GM18951 (cell line): ENCODE measurements at regions not wholly inside any gene's neighbourhood (a gene's known extent, or its start where the extent isn't known, plus 50 kb on each side); places are given as distances from the start of the nearest gene placed in this dataset.

Experiments used
- POLR2A ChIP-seq: IDR thresholded peaks from 4 replicates; pipeline ENCODE4 v1.6.1; 2011; ENCODE audit warnings: mild to moderate bottlenecking; ENCODE audit not compliant: insufficient read length, insufficient read depth; ENCODE audit errors: extremely low read depth
- in situ Hi-C: fragments of 300-500 bp; cut with MboI; formaldehyde crosslinking; loops from one replicate; pipeline ENCODE4 v1.12.0; 2022; ENCODE audit warnings: low sequenced_read_pairs, mixed read lengths, inconsistent platforms; ENCODE audit not compliant: unreplicated experiment

DNA sequence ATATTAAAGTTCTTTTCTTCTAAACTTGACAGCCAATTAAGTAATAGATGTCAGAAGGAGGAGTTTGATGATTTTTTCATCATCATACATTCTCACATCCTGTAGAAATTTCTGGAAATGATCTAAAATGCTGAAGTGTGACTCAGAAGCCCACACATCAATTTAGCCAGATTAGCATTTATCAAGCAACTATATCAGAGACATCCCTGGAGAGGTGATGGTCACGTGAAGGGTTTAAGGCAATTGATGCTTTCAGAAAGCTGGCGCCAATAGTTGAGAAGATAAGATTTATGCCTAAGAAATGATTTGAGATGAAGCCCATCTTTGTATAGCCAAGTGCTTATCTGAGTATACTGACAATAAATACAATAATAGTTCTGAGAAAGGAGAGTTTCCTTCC, 162.9 kb upstream of the RORB start:
- in situ Hi-C loops = no loop called here
- no peak for TF ChIP-seq POLR2A

DNA sequence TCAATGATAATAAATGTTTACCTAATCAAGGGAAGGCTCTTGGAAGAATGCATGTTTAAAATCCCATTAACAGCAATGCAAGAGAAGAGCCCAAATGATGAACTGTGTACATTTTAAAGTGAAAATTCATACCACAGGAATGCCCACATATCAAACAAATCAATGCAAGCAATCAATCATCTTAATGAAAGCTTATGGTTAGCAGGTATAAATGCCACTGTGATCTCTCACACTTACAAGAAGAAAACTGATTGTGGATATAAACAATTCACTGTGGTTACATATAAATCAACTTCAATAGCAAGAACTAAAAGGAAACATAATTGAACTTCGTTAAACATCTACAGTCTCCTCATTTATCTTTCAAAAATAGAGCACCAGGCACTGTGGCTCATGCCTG, 161.0 kb upstream of the RORB start:
- in situ Hi-C loops = no loop called here
- no peak for TF ChIP-seq POLR2A

DNA sequence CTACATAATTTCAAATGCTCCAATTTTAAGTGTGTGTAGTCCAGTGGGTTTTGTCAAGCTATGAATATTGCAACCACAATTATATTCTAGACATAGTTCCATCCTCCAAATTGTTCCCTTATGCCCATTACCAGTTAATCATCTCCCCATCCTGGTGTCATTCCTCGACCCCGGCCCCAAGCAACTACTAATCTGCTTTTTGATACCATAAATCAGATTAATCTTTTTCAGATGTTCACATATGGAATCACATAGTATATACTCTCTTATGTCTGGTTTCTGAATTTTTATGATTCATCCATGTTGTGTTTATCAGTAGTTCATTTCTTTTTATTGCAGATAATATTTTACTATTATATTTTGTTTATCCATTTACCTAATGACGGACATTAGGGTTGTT, 148.4 kb upstream of the RORB start:
- in situ Hi-C loops = no loop called here
- no peak for TF ChIP-seq POLR2A

DNA sequence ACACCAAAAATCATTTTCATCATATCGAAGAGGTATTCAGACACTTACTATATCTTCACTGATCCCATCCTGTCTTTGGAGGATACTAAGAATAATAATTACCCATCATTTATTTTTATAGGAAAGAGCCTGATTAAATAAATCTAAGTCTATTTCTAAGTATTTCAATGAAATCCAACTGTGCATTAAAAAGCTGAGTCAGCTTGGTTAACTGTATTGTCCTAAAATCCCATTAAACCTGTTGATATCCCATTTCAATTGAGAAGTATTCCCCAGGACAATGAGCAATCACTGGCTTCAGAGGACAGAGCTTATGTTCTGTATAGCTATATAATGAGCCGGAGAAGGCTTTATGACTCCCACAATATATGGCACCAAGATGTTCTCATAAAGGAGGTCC, 142.0 kb upstream of the RORB start:
- no peak for TF ChIP-seq POLR2A
- in situ Hi-C loops = no loop called here

DNA sequence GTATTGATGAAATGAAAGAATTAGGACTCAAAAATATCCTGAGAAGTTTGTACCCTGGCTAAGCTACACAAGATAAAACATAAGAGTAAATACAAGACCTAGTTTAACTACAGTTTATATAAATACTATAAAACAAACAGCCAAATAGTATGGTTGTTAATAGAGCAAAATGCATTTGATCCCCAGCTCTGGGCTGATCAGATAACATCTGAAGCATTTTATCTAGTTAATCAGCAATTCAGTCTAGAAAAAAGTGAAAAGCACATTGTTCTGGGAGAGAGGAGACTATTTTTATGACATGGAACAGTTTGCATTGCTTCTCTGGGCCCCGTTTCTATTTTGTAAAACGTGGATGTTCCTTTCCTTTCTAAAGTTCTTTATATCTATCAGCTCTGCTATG, 139.6 kb upstream of the RORB start:
- TF ChIP-seq POLR2A = no peak
- in situ Hi-C loops = no loop called here

DNA sequence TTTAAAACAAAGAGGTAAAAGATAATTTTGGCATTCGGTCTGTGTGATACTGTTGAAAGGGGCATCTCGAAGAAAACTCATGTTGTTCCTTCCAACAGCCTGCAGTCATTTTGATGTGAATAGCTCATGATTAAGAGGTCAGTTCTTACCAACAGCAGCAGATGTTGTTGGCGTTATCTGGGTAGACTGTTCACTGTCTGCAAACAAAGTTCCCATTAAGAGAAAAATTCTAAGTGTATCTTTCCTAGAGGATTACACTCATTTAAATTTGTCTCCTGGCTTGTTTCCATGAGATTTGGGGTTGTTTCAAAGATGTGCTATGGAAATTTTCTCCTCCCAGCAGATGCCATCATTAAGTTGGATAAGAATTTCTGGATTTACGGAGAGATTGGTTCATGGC, 138.2 kb upstream of the RORB start:
- in situ Hi-C loops = no loop called here
- TF ChIP-seq POLR2A = no peak

DNA sequence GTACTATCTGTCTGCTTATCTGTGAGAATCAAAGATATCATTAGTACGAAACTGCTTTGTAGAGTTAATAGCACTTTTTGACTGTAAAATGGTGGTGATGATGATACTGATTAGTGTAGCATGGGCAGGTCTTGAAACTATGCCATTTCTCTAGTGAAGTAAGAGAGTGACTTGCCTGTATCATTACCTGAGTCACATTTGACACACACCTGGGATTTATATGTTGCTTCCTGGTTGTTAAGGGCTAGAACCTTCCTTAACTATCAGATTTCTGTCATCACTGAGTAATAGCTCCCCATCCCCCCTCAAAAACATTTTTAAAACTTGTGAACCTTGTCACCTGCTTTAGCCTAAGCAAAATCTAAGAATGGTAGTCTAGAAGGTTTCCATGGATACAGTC, 135.6 kb upstream of the RORB start:
- TF ChIP-seq POLR2A = no peak
- in situ Hi-C loops = no loop called here

DNA sequence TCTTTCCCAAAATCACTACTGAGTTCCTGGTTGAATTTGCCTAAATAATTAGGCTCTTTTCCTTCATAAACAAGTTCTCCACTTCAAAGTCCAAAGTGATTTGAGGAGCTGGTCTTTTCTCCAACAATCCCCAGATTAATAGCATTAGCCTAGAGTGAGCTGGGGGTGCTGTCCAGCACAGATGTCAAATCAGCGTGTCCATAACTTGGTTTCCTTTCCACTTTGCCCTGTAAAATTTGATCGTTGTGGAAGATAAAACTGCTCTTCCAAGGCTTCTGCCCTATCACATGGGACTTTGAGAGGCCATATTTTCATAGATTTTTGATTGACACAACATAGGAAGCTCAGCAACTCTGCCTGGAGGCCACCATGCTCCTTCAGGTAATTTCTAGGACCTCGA, 134.7 kb upstream of the RORB start:
- in situ Hi-C loops = no loop called here
- no peak for TF ChIP-seq POLR2A

DNA sequence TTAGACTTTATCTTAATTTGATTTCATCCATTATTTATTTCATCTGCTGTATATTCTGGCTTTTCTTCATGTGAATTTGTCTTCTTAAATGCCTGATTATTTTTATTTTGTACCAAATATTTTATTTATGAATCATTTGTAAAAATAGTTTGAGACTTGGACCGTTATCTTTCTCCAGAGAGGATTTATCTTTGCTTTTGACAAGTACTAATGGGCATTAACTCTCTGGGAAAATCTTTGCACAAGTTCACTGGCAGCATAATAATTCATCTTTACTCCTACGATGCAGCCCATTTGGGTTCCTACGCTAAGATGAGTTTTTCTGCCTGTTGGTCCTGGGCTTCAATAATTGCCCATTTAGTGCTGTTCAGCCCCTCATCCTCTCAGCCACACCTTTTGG, 131.0 kb upstream of the RORB start:
- no peak for TF ChIP-seq POLR2A
- in situ Hi-C loops = no loop called here

DNA sequence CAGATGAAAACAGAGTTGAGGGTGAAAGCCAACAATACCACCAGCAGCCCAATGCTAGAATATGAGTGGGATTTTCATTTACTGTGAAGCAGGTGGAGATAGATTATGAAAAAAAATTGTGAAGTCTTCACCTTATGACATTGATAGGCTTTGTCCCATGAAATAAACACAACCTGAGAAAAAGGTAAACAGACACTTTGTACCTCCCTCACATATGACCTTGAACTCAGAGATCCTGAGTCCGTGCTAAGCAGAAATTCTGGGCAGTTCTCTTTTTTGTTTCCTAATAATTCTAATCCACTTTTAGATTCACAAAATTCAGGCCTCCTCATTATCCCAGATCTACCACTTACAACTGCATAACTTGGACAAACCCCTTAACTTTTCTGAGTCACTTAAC, 127.3 kb upstream of the RORB start:
- in situ Hi-C loops = no loop called here
- TF ChIP-seq POLR2A = no peak

DNA sequence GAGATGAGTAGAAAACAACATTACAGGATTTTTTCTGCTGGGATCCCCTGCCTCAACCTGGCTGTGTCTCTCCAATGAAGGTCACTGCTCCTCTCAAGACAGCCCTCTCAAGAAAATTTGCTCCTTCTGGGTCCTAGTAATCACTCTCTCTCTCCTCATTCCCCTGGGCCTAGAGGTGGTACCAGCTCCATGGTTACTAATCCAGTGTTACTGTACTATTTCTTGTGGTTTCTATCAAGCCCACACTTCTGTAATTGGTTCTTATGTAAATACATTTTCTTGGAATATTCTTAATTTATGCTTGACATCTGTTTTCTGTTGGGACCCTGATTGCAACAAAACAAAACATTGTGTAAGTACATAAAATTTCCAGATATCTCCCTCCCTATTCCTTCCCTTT, 123.8 kb upstream of the RORB start:
- no peak for TF ChIP-seq POLR2A

DNA sequence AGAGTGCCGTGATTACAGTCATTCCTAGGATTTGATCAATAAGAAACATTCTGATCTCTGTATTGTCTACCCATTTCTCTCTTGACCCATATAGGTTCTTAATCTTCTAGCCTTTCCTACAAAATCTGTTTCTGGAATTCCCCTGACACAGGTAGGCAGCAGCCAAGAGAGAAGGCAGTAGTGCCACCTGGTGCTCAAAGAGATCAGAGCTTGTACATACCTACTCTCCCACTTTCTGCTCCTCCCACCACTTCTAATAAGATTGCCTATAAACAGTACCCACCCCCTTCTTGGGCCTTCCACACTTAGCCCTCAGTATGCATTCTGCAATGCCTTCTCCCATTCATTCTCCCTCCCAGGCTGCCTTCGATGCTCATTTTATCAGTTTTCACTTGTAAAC, 117.4 kb upstream of the RORB start:
- in situ Hi-C loops = loop anchor here (25.0 kb wide), 1 partner anchor 692 kb away; no protein-coding TSS in a partner anchor
- no peak for TF ChIP-seq POLR2A

More for the DNA sequence above, 123.8 kb upstream of the RORB start:
- in situ Hi-C loops = no loop called here

DNA sequence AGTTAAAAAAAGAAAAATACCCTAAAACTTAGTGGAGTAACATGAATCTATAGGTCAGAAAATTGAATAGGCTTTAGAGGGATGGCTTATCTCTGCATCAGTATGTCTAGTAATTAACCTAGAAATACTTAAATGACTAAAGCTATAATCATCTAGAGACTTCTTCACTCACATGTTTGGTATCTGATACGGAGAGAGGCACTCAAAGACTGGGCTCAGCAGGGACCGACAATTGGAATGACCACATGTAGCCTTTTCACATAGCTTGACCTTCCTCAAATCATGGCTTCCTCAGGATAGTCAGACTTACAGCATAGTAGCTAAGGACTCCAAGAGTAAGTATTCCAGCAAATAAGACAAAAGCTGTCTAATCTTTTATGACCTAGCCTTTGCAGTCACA, 105.3 kb upstream of the RORB start:
- in situ Hi-C loops = loop anchor here (25.0 kb wide), 1 partner anchor 705 kb away; no protein-coding TSS in a partner anchor
- no peak for TF ChIP-seq POLR2A

DNA sequence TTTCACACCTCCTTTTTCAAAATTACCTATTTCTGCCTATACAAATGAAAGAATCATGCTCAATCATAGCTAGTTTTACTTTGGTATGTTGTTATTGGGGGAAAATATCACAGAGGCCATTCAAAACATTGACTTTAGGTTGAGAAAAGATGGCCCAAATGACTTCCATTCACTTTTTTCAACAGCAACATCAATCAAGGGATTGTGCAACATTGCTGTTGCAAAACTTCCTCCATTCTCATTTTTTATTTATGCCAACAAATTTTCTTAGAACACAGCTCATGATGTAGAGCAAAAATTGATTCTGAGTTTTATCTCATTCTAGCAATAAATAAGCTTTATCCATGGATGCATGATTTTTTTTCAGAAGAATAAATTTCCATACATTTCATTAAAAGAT, 93.6 kb upstream of the RORB start:
- in situ Hi-C loops = no loop called here
- no peak for TF ChIP-seq POLR2A

DNA sequence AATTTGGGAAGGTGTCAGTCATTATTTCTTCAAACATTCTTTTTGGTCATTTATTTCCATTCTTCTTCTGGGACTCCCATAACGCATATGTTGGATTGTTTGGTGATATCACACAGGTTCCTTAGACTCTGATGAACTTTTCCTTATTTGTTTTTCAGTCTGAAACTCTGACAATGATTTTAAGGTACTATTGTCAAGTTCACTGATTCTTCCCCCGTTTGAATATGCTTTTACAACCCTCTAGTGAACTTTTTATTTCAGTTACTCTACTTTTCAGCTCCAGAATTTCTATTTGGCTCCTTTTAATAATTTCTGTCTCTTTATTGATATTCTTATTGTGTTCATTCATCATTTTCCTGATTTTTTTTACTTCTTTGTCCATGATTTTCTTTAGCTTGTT, 92.5 kb upstream of the RORB start:
- in situ Hi-C loops = no loop called here
- TF ChIP-seq POLR2A = no peak
